ENCODE measurements at regions not wholly inside any gene's neighbourhood (a gene's known extent, or its start where the extent isn't known, plus 50 kb on each side); places are given as distances from the start of the nearest gene placed in this dataset.
A peak's percentile ranks its signal among the peaks of the same experiment; 100 is the strongest.

DNA sequence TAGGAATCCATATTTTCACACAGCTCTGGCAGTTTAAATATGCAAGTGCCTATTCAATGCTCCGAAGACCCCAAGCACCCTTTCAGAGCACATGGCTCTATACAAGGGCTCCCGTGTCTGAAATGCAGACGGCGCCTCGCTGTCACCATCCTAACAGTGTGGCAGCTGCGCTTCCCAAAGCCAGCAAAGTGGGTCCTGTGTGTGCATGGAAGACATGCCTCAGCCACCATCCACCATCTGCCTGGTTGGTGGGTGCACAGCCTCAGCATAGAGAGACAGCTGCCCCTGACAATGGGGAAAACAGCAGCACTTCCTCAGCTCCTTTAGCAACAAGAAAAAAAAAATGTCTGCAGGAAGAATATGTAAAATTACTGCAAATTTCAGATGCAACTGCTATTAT, 218.1 kb downstream of the SP3 start:
- TF ChIP-seq, protein P1, sequence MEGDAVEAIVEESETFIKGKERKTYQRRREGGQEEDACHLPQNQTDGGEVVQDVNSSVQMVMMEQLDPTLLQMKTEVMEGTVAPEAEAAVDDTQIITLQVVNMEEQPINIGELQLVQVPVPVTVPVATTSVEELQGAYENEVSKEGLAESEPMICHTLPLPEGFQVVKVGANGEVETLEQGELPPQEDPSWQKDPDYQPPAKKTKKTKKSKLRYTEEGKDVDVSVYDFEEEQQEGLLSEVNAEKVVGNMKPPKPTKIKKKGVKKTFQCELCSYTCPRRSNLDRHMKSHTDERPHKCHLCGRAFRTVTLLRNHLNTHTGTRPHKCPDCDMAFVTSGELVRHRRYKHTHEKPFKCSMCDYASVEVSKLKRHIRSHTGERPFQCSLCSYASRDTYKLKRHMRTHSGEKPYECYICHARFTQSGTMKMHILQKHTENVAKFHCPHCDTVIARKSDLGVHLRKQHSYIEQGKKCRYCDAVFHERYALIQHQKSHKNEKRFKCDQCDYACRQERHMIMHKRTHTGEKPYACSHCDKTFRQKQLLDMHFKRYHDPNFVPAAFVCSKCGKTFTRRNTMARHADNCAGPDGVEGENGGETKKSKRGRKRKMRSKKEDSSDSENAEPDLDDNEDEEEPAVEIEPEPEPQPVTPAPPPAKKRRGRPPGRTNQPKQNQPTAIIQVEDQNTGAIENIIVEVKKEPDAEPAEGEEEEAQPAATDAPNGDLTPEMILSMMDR (IDR thresholded peaks at IDR 0.05; ENCODE audit: low read depth, low read length), result no peak
- H3K36me3 ChIP-seq, result no peaks in the 10 kb centered on the region
- H3K9me3 ChIP-seq (ENCODE audit: low read depth), result no peaks in the 10 kb centered on the region
- H3K4me1 ChIP-seq (ENCODE audit: low read depth), result peaks cover 27% of the 10 kb centered on the region
- no peaks in the 10 kb centered on the region for H3K27me3 ChIP-seq
- H3K4me3 ChIP-seq, result no peak overlapping the region
- peak in 1 of 2 donors; percentile 4 for DNase-seq (ENCODE audit: low read depth in 1 of 2, low spot score in 1 of 2)
- no peak overlapping the region for H3K27ac ChIP-seq

DNA sequence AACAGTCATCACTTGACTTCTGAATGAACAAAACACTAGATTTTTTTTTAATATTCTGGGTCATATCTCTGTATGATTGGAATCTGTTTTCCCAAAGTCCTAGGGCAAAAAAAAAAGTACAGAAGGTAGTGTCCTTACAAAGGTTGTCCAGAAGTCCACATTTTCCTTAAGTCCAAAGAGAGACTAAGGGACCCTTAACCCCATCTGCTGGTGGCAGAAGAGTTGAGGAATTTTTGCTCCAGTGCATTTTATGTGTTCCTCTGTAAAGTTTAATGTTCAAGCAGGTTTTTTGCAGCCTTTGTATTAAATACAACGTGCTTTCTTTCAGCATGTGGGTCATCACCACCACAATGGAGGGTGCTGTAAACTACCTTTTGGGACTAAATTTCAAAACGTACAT, 215.9 kb downstream of the SP3 start:
- H3K27ac ChIP-seq, result no peak overlapping the region
- no peaks in the 10 kb centered on the region for H3K9me3 ChIP-seq (ENCODE audit: low read depth)
- TF ChIP-seq, protein P1 (IDR thresholded peaks at IDR 0.05; ENCODE audit: low read depth, low read length), result peak; percentile 51
- no peaks in the 10 kb centered on the region for H3K36me3 ChIP-seq
- no peaks in the 10 kb centered on the region for H3K27me3 ChIP-seq
- peaks cover 28% of the 10 kb centered on the region for H3K4me1 ChIP-seq (ENCODE audit: low read depth)
- peak; percentile 21 to 61 for DNase-seq (ENCODE audit: low read depth in 1 of 2, low spot score in 1 of 2)
- no peak overlapping the region for H3K4me3 ChIP-seq

DNA sequence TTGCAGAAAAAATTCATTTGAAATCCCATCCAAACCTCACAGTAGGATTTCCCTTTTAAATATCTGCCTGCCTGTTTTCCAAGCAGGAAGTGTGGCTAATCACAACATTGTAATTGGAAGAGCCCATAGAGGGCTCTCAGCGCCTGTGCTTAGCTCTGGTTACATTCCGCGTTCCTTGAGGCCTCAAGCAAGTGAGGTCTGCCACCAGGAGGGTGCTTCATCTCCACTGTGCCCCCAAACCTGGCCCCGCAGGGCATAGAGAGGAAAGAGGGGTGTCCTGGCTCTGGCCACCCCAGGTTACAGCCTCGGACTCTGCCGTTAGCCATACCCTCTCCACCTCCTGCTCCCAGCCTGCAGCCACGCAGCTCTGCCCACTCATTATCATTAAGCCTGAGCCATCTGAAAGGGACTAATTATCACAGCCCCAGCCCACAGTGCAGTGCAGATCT, 214.8 kb downstream of the SP3 start:
- no peak overlapping the region for H3K4me3 ChIP-seq
- peaks cover 35% of the 10 kb centered on the region for H3K4me1 ChIP-seq (ENCODE audit: low read depth)
- TF ChIP-seq, protein P1 (IDR thresholded peaks at IDR 0.05; ENCODE audit: low read depth, low read length), result peak; percentile 30
- H3K9me3 ChIP-seq (ENCODE audit: low read depth), result no peaks in the 10 kb centered on the region
- no peaks in the 10 kb centered on the region for H3K36me3 ChIP-seq
- peak; percentile 65 to 73 for DNase-seq (ENCODE audit: low read depth in 1 of 2, low spot score in 1 of 2)
- H3K27ac ChIP-seq, result peak overlapping the region; percentile 2
- no peaks in the 10 kb centered on the region for H3K27me3 ChIP-seq

DNA sequence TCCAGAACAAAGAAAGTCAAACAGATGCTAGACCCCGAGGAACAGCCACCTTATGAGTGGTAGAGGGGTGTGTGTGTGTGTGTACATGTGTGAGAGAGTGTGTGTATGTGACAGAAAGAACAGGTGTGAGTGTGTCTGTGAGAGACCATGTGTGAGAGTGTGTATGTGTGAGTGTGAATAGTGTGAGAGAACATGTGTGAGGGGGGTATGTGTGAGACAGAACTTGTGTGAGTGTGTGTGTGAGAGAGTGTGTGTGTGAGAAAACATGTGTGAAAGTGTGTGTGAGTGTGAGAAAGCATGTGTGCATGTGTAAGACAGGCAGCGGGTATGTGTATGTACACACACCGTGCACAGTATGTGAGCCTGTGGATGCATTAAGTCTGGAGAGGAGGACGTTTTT, 214.3 kb downstream of the SP3 start:
- TF ChIP-seq, protein P1 (IDR thresholded peaks at IDR 0.05; ENCODE audit: low read depth, low read length), result no peak
- no peak for DNase-seq (ENCODE audit: low read depth in 1 of 2, low spot score in 1 of 2)
- no peaks in the 10 kb centered on the region for H3K9me3 ChIP-seq (ENCODE audit: low read depth)
- peak overlapping the region; percentile 2 for H3K27ac ChIP-seq
- no peaks in the 10 kb centered on the region for H3K27me3 ChIP-seq
- H3K4me3 ChIP-seq, result no peak overlapping the region
- H3K36me3 ChIP-seq, result no peaks in the 10 kb centered on the region
- peaks cover 36% of the 10 kb centered on the region for H3K4me1 ChIP-seq (ENCODE audit: low read depth)

DNA sequence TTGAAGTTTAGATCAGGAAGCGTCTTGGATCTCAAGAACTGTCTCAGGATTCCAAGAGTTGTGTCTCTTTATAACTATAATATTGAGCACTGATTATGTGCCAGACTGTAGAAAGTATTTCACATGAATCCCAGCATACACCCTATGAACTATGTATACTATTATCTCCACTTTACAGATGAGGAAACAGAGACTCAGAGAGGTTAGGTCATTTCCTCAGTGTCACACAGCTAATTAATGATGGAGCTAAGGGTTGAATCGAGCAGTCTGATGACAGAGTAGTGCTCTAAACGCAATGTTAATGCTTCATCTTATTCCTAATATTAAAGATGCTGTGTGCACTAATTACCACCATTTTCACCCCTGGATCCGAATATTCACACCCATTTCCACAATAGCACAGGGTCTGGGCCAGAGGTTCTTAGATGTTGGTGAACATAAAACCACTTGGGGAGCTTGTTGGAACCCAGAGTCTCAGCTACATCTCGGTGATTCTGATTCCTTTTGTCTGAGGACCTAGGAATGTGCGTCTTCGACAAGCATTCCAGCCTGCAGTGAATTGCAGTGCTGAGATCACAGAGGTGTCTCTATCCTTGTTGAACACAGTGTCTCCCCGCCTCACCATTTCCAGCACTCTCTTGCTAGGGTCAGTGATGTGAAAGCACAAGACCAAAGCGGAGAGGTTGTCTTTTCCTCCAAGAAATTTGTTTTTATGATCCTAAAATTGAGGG, 213.8 kb downstream of the SP3 start:
- no peak for DNase-seq (ENCODE audit: low read depth in 1 of 2, low spot score in 1 of 2)
- Histone ChIP-seq H3K36me3 (no peaks in the 10 kb centered on the region), H3K4me3 (no peak overlapping the region), H3K27ac (no peak overlapping the region), H3K4me1 (ENCODE audit: low read depth) (peaks cover 37% of the 10 kb centered on the region), H3K27me3 (no peaks in the 10 kb centered on the region), H3K9me3 (ENCODE audit: low read depth) (no peaks in the 10 kb centered on the region)
- TF ChIP-seq, protein P1 (IDR thresholded peaks at IDR 0.05; ENCODE audit: low read depth, low read length), result no peak

Measured in cardiac muscle cell (in vitro differentiated cells and primary cell).